GM13976 (cell line): ENCODE measurements at regions not wholly inside any gene's neighbourhood (a gene's known extent, or its start where the extent isn't known, plus 50 kb on each side); places are given as distances from the start of the nearest gene placed in this dataset.

Experiments used
- DNase-seq: peaks from one replicate; pipeline ENCODE4 v3.0.0; 2012; ENCODE audit warnings: low spot score
- CTCF ChIP-seq: IDR thresholded peaks from 2 replicates; pipeline ENCODE4 v1.5.1; 2012; ENCODE audit warnings: borderline replicate concordance, mild to moderate bottlenecking; ENCODE audit not compliant: insufficient read depth; ENCODE audit errors: extremely low read depth, missing control alignments, control extremely low read depth
- in situ Hi-C: fragments of 300-500 bp; cut with MboI; formaldehyde crosslinking; loops from one replicate; pipeline ENCODE4 v1.12.0; 2022; ENCODE audit warnings: low sequenced_read_pairs, mixed read lengths, inconsistent platforms; ENCODE audit not compliant: unreplicated experiment

- no peak for DNase-seq
- no peak for TF ChIP-seq CTCF
- in situ Hi-C loops: no loop called here
Observed at GRCh38 chr5:68099327-68099726, 116.2 kb upstream of the PIK3R1 start.

GRCh38 chr5:68093455-68094159, 121.9 kb upstream of the PIK3R1 start:
- no peak for DNase-seq
- in situ Hi-C loops: no loop called here
- TF ChIP-seq CTCF: no peak

- no peak for DNase-seq
- TF ChIP-seq CTCF: no peak
- in situ Hi-C loops: no loop called here
Observed at GRCh38 chr5:68088302-68088701, 127.3 kb upstream of the PIK3R1 start.

DNA sequence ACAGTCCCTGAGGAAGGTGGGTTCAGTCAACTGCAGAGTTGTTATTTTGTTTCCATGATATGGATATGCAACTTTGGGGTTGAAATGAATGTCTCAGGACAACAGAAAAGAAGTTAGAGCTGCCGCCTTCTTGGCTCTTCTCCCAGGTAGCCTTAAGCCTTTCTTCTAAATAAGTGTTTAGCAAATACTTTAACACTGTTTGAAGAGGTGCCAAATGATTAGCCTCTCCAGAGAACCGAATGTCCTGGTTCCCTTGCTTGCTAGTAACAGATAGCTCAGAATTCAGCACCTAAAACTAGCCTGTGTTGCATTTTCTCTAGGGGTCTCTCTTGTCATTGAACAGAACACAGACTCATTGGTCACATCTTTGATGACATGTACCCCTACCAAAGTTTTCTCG, 127.7 kb upstream of the PIK3R1 start:
- TF ChIP-seq CTCF: no peak
- in situ Hi-C loops: no loop called here
- no peak for DNase-seq

GRCh38 chr5:68086857-68087256, 128.7 kb upstream of the PIK3R1 start:
- in situ Hi-C loops: no loop called here
- TF ChIP-seq CTCF: no peak
- DNase-seq: no peak

GRCh38 chr5:68086439-68086838, 129.1 kb upstream of the PIK3R1 start:
- DNase-seq: no peak
- no peak for TF ChIP-seq CTCF
- in situ Hi-C loops: no loop called here
